ENCODE measurements at regions not wholly inside any gene's neighbourhood (a gene's known extent, or its start where the extent isn't known, plus 50 kb on each side); places are given as distances from the start of the nearest gene placed in this dataset.

- no peaks in the 10 kb centered on the region for H4K20me1 ChIP-seq (ENCODE audit: control insufficient read depth, insufficient read depth, low read depth, low read length)
- H3K79me2 ChIP-seq (ENCODE audit: control insufficient read depth, low read length) = no peaks in the 10 kb centered on the region
- no peaks in the 10 kb centered on the region for H3K36me3 ChIP-seq (ENCODE audit: control insufficient read depth, low read length)
- H3K4me1 ChIP-seq (ENCODE audit: control insufficient read depth, low read length) = no peaks in the 10 kb centered on the region
- H3F3A ChIP-seq (ENCODE audit: control insufficient read depth, insufficient read depth) = no peaks in the 10 kb centered on the region
- no peak overlapping the region for H3K4me2 ChIP-seq (ENCODE audit: low read length)
- H3K4me3 ChIP-seq (ENCODE audit: low read length) = no peak overlapping the region
- TF ChIP-seq, protein P1, sequence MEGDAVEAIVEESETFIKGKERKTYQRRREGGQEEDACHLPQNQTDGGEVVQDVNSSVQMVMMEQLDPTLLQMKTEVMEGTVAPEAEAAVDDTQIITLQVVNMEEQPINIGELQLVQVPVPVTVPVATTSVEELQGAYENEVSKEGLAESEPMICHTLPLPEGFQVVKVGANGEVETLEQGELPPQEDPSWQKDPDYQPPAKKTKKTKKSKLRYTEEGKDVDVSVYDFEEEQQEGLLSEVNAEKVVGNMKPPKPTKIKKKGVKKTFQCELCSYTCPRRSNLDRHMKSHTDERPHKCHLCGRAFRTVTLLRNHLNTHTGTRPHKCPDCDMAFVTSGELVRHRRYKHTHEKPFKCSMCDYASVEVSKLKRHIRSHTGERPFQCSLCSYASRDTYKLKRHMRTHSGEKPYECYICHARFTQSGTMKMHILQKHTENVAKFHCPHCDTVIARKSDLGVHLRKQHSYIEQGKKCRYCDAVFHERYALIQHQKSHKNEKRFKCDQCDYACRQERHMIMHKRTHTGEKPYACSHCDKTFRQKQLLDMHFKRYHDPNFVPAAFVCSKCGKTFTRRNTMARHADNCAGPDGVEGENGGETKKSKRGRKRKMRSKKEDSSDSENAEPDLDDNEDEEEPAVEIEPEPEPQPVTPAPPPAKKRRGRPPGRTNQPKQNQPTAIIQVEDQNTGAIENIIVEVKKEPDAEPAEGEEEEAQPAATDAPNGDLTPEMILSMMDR (IDR thresholded peaks at IDR 0.05; ENCODE audit: low read depth, low read length, poor library complexity, severe bottlenecking) = peak; percentile 25
- no peak for TF ChIP-seq EZH2phosphoT487 (IDR thresholded peaks at IDR 0.05; ENCODE audit: borderline replicate concordance, low read length)
- no peaks in the 10 kb centered on the region for H3K9me3 ChIP-seq (ENCODE audit: control insufficient read depth, insufficient read depth, low read length)
- H3K27me3 ChIP-seq (ENCODE audit: control insufficient read depth, low read length) = peaks cover 4% of the 10 kb centered on the region; the same call in 1 of the 2 replicates
- H3K9me2 ChIP-seq (replicated peaks; ENCODE audit: control insufficient read depth, low read length) = no peaks in the 10 kb centered on the region
- H3K27ac ChIP-seq (ENCODE audit: low read depth, low read length) = no peak overlapping the region
Measured at GRCh38 chr15:89034305-89034704, 54.0 kb upstream of the ABHD2 start.

GRCh38 chr15:89035150-89035549 is 53.1 kb upstream of the ABHD2 start:
- TF ChIP-seq EZH2phosphoT487 (IDR thresholded peaks at IDR 0.05; ENCODE audit: borderline replicate concordance, low read length) = no peak
- TF ChIP-seq, protein P1 (IDR thresholded peaks at IDR 0.05; ENCODE audit: low read depth, low read length, poor library complexity, severe bottlenecking) = no peak
- H3K4me2 ChIP-seq (ENCODE audit: low read length) = no peak overlapping the region
- no peaks in the 10 kb centered on the region for H3F3A ChIP-seq (ENCODE audit: control insufficient read depth, insufficient read depth)
- no peaks in the 10 kb centered on the region for H3K9me3 ChIP-seq (ENCODE audit: control insufficient read depth, insufficient read depth, low read length)
- peaks cover 4% of the 10 kb centered on the region; the same call in 1 of the 2 replicates for H3K27me3 ChIP-seq (ENCODE audit: control insufficient read depth, low read length)
- H3K79me2 ChIP-seq (ENCODE audit: control insufficient read depth, low read length) = no peaks in the 10 kb centered on the region
- H3K9me2 ChIP-seq (replicated peaks; ENCODE audit: control insufficient read depth, low read length) = no peaks in the 10 kb centered on the region
- no peaks in the 10 kb centered on the region for H4K20me1 ChIP-seq (ENCODE audit: control insufficient read depth, insufficient read depth, low read depth, low read length)
- no peaks in the 10 kb centered on the region for H3K36me3 ChIP-seq (ENCODE audit: control insufficient read depth, low read length)
- no peak overlapping the region for H3K4me3 ChIP-seq (ENCODE audit: low read length)
- no peaks in the 10 kb centered on the region for H3K4me1 ChIP-seq (ENCODE audit: control insufficient read depth, low read length)
- no peak overlapping the region for H3K27ac ChIP-seq (ENCODE audit: low read depth, low read length)

DNA sequence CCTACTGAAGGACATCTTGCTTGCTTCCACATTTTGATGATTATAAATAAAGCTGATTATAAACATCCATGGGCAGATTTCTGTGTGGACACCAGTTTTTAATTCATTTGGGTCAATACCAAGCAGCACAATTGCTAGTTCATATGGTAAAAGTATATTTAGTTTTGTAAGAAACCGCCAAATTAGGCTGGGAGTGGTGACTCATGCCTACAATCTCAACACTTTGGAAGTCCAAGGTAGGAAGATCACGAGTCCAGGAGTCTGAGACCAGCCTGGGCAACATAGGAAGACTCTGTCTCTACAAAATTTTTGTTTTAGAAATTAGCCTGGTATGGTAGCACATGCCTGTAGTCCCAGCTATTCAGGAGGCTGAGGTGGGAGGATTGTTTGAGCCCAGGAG is 52.6 kb upstream of the ABHD2 start:
- Histone ChIP-seq H3K36me3 (ENCODE audit: control insufficient read depth, low read length) (no peaks in the 10 kb centered on the region), H3K4me3 (ENCODE audit: low read length) (no peak overlapping the region), H3K27me3 (ENCODE audit: control insufficient read depth, low read length) (peaks cover 4% of the 10 kb centered on the region; the same call in 1 of the 2 replicates)

More for the DNA sequence above, 52.6 kb upstream of the ABHD2 start:
- H3K9me2 ChIP-seq (replicated peaks; ENCODE audit: control insufficient read depth, low read length) = no peaks in the 10 kb centered on the region
- H3K27ac ChIP-seq (ENCODE audit: low read depth, low read length) = no peak overlapping the region
- no peaks in the 10 kb centered on the region for H4K20me1 ChIP-seq (ENCODE audit: control insufficient read depth, insufficient read depth, low read depth, low read length)
- TF ChIP-seq EZH2phosphoT487 (IDR thresholded peaks at IDR 0.05; ENCODE audit: borderline replicate concordance, low read length) = no peak
- TF ChIP-seq, protein P1 (IDR thresholded peaks at IDR 0.05; ENCODE audit: low read depth, low read length, poor library complexity, severe bottlenecking) = no peak
- no peaks in the 10 kb centered on the region for H3F3A ChIP-seq (ENCODE audit: control insufficient read depth, insufficient read depth)
- no peak overlapping the region for H3K4me2 ChIP-seq (ENCODE audit: low read length)
- H3K79me2 ChIP-seq (ENCODE audit: control insufficient read depth, low read length) = no peaks in the 10 kb centered on the region
- H3K4me1 ChIP-seq (ENCODE audit: control insufficient read depth, low read length) = no peaks in the 10 kb centered on the region
- no peaks in the 10 kb centered on the region for H3K9me3 ChIP-seq (ENCODE audit: control insufficient read depth, insufficient read depth, low read length)

Measured in DOHH2 (cell line).